Transverse colon (tissue), 4 donors: ENCODE measurements at regions not wholly inside any gene's neighbourhood (a gene's known extent, or its start where the extent isn't known, plus 50 kb on each side); places are given as distances from the start of the nearest gene placed in this dataset.

Experiments used
- EP300 ChIP-seq: sonication (generic); formaldehyde crosslinking; IDR thresholded peaks from one replicate; pipeline ENCODE4 v1.6.1; 2017; ENCODE audit warnings: antibody characterized with exemption, low read depth
- POLR2A ChIP-seq: fragments of 450-650 bp; IDR thresholded peaks from one replicate; pipeline ENCODE4 v1.6.1; 2016; ENCODE audit warnings: antibody characterized with exemption, mild to moderate bottlenecking, moderate library complexity
- POLR2AphosphoS5 ChIP-seq, 3 donors: sonication (generic); formaldehyde crosslinking; IDR thresholded peaks; one replicate each; pipeline ENCODE4 v1.6.1; 2016; ENCODE audit warnings: antibody characterized with exemption in 3 of 3
- TF ChIP-seq, protein P1 (sequence below), 5 experiments: fragments of 200-600 bp in 3 of 5; fragments of 450-650 bp in 2 of 5; sonication (generic) in 3 of 5; IDR thresholded peaks; 1 replicate in 2 of 5; 2 replicates in 3 of 5; pipeline ENCODE4 v1.5.1; 2016 to 2017; ENCODE audit warnings: antibody characterized with exemption in 5 of 5, inconsistent platforms in 3 of 5, mild to moderate bottlenecking in 2 of 5, moderate library complexity in 1 of 5

- TF ChIP-seq, protein P1, sequence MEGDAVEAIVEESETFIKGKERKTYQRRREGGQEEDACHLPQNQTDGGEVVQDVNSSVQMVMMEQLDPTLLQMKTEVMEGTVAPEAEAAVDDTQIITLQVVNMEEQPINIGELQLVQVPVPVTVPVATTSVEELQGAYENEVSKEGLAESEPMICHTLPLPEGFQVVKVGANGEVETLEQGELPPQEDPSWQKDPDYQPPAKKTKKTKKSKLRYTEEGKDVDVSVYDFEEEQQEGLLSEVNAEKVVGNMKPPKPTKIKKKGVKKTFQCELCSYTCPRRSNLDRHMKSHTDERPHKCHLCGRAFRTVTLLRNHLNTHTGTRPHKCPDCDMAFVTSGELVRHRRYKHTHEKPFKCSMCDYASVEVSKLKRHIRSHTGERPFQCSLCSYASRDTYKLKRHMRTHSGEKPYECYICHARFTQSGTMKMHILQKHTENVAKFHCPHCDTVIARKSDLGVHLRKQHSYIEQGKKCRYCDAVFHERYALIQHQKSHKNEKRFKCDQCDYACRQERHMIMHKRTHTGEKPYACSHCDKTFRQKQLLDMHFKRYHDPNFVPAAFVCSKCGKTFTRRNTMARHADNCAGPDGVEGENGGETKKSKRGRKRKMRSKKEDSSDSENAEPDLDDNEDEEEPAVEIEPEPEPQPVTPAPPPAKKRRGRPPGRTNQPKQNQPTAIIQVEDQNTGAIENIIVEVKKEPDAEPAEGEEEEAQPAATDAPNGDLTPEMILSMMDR (IDR thresholded peaks at IDR 0.05), result no peak
- no peak for TF ChIP-seq POLR2A
- TF ChIP-seq POLR2AphosphoS5 (IDR thresholded peaks at IDR 0.05), result no peak
- TF ChIP-seq EP300, result no peak
Measured at GRCh38 chr4:126959056-126959745, 673.6 kb upstream of the INTU start.
